ENCODE measurements at regions not wholly inside any gene's neighbourhood (a gene's known extent, or its start where the extent isn't known, plus 50 kb on each side); places are given as distances from the start of the nearest gene placed in this dataset.
"Not testable (repeated sequence)": the region's sequence is repeated elsewhere in the genome, so short reads cannot be mapped to it uniquely, and the experiment has no call there.

DNA sequence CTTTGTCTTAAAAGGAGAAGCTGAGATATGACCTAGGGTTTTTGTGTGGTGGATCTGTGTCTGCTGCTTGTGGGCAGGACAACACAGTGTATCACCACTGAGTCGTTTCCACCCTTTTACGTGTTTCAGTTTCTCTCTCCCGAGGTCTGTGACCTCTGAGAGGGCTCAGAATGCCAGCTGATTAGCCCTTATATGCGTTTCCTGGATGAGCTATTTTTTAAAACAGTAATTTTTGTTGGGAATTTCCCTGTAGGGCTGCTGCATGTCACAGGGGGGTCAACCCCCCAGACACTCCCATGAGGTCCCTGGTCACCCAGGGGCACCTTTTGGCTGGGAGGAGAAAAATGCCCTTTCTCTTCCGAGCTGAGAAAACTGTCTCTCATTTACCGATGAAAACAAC is 170.4 kb upstream of the CASK start:
- DNase-seq, result no peak

DNA sequence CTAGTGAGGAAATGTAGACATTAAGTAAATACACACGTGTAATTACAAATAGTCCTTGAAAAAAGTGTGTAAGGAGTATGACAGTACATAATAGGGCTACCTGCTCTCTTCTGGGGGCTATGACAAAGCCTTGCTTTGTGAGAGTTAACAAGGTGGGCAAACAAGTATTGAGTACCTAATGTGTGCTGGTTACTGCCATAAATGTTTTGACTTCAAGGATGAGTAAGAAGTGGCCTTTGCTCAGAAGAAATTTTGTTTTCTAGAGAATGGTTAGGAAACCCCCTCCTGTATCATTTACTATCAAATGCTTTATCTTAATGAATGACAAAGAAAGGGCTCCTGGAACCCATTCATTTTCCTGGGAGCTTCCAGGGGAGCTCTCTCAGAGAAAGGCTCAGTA is 167.0 kb upstream of the CASK start:
- no peak for DNase-seq

DNA sequence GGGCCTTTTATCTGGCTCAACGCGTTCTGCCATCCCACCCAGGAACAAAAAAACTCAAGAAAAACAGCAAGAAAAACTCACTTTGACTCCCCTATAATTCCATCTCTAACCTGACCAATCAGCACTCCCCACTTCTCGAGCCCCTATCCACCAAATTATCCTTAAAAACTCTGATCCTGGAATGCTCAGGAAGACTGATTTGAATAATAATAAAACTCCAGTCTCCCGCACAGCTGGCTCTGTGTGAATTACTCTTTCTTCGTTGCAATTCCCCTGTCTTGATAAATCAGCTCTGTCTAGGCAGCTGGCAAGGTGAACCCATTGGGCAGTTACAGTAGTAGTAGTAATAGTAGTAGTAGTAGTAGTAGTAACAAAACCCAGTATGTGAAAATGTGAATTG is 165.7 kb upstream of the CASK start:
- DNase-seq, result no peak

DNA sequence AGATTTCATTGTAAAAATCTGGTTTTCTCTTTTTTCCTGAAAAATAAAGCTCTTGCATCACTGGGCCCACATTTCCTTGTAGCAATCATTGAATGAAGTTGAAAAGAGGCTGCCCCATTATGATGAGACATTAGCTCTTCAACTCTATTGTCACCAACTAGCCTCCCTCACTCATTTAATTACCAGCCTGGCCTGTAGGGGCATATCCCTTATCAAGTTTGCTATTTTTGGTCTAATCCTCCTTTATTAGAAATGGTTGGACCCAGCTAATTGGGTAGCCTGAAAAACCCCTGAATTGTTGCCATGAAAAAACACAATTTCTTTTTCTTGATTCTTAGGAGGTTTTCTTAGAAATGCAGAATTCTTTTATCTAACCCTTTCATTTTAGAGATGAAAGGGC is 164.6 kb upstream of the CASK start:
- no peak for DNase-seq

DNA sequence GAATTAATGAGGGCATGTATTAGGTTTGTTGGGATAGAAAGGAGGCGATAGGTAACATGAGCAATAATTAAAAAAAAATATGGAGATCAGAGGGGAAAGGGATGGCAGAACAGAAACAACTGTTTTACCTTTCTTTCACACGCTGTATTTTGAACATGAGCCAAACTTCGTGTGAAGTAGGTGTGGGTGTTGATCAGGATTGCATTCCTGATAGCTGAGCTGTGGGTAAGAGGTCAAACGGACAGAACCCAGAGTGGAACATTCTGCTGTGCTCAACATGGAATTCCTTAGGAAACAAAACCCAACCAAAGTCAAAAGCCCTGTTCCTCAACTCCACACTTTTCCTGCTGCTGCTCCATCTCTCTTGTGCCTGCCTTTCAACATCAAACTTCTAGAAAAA is 162.5 kb upstream of the CASK start:
- no peak for DNase-seq

DNA sequence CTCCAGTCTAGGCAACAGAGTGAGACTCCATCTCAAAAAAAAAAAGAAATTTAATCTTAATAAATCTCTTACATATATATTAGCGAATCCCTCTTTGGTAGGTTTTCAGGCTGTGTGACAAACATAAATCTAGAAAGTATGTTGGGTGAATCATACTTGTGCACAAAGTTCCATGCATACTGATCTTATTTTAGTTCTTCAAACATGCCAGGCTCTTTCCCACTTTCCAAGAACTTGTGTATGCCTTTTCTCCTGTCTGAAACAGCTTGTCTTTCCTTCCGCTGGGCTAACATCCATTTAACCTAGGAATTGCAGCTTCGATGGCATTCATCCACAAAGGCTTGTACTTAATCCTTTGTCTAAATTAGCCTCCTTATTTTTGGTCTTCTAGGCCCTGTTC is 156.6 kb upstream of the CASK start:
- DNase-seq, result no peak

DNA sequence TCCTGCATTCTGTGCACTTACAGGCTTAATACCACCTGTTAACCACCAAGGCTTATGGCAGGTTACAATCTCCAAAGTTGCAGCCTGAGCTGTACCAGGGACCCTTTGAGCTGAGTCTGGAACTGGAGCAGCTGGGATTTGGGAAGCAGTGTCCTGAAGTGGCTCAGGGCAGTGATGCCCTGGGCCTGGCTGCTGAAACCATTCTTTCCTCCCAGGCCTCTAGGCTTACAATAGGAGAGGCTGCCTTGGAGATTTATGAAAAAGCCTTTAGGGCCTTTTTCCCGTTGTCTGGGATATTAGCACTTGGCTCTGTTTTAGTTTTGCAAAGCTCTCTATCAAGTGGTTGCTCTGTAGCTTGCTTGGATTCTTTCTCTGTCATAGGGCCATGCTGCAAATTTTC is 154.3 kb upstream of the CASK start:
- DNase-seq, result no peak

DNA sequence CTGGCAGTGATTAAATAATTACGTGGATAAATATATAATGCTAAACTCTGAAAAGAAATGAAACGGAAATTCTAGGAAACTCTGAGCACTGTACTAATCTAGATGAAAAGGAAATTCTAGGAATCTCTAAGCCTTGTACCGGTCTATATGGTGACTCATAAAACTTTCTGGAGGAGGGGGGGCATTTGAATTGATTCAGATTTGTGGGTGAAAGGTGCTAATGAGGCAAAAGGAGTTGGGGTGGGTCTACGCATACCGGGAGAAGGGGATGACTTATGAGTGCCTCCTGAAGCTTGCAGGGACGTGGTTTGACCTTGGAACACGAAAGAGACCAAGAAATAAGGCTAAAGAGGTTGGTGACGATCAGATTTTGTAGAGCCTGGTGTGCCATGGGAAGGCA is 151.7 kb upstream of the CASK start:
- no peak for DNase-seq

DNA sequence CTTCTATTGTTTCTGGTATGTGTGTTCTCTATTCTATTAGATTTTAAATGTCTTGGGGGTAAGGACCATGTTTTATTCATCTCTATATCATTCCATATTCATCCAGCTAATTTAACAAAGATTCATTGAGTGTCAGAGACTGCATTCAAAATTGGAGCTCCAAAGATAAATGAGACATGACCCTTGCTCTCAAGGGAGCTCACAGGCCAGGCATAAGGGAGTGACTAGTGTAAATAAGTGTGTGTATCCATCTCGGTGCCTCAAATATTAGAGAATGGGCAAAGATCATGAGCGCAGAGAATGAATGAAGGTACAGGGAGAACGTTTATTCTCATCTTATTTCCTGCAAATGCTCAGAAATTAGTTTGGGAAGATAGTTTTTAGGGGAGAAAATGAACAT is 150.1 kb upstream of the CASK start:
- DNase-seq, result no peak

DNA sequence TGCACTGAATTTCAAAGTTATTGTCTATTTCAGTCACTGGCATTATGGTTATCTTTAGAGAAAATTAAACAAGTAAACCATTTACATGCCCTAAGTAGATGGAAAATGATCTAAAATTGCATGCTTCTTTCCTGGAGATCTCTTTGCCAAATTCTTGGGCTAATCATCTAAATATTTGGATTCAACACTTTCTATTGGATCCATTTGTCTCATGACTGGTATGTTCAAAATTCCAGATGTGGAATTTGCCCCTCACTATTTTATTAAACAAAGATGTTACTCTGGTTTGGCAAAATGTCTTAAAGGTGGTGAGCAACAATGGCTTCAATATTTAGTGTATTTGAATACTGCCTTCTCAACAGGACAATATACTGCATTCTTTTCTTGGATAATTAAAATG is 147.5 kb upstream of the CASK start:
- no peak for DNase-seq

DNA sequence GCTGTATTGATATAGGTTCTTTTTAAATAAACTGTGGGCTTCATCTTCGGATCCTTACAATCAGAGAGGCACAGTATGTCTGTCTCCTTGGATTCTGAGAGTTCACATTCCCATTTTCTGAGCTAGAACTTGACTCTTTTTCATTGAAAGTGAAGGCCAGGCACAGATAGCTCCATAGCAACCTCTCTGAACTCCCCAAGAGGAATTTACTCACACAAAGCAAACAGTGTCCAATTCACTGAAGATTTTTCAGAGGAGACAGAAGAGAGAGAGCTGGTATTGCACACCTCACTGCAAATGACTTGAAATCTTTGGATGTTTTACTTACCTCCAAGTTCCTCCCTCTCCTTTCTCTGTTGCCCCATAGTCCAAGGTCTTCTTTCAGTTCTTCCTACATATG is 130.9 kb upstream of the CASK start:
- DNase-seq, result no peak

DNA sequence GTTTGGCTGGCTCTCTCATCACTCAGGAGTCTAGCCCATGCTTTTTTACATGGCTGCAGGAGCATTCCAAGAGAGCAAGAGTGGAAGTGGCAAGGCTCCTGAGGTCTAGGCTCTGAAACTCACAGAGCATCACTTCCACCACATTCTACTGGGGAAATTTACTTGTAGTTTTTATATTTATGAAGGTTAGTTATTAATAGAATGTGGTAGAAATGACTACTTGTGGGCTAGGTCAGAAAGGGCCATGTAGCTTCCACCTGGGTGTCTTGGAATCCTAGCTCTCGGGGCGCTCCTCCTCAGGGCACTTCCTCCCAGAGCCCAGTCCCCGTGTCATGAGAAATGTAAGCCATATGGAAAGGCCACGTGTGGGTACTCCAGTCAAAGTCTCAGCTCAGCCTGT is 127.0 kb upstream of the CASK start:
- DNase-seq, result no peak

DNA sequence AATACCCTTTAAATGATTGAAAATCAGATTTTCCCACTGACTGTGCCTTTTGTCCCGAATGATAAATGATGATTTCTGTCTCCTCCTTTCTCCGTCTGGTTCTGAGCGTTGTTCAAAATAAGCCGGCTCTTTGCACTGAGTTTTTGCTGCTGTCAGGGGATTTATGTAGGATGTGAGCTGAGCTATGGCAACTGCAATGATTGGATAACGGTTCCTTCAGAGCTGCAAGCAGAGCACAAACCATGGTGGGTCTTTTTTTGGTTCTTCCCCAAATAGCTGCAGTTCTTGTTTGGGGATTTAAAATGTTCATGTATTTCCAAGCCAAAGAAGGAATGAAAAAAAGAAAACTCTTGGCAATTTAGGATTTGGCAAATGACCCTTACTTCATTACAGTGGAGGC is 124.5 kb upstream of the CASK start:
- DNase-seq, result no peak

DNA sequence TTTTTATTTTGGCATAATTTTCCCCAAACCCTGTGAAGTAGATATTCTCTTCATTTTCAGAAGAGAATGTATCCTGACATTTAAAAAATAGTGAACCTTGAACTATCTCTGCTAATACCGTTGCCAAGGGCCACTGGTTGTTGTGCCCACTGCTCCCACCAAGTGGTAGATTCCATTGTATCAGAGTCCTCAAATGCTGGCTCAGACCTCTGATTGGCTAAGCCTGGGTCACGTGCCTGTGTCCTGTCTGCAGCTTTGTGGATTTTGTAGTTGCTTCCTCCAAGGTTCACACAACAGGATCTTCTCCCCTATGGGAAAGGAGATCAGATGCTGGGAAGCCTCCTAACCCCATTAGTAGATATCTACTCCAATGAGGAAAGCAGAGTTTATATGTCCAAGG is 104.8 kb upstream of the CASK start:
- no peak for DNase-seq

DNA sequence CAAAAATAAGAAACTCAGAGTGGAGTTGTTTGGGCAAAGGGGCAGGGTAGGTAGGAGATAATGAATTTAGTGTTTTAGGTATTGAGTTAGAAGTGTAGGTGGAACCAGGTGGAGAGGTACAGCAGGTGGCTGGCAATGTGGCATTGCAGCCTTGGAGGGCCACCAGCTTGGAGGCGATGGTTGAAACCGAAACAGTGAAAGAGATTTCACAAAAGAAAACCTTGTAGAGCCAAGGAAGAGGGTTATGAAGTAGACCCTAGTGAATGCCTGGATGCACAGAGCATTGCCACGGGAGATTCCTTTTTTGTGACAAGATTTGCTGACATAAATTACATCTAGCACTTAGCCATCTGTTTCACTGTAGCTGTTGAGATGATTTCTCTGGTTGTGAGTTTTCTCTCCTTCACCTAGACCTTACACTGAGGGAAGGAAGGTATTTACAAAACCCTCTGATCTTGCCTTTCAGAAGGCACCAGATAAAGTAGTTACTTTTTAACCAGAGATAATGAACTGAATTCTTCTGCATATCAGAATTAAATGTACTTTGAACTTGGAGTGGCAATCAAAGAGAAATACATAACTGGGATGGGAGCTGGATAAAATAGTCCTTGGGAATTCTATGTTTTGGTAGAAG is 104.1 kb upstream of the CASK start:
- no peak for DNase-seq

DNA sequence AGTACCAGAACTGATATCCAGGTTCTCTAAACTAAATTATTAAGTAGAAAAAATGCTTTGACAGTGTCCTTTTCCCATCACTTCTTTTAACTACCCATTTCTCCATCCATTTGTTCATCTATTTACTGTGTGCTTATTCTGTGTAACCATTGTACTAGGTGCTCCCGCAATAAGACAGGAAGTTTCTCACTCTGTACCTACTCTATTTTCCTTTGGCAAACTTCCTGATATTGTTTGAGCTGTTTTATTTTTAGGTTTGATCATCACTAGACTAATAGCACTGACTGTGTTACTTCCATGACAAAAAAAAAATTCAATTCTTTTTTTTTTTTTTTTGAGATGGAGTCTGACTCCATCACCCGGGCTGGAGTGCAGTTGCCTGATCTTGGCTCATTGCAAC is 102.5 kb upstream of the CASK start:
- DNase-seq, result no peak

DNA sequence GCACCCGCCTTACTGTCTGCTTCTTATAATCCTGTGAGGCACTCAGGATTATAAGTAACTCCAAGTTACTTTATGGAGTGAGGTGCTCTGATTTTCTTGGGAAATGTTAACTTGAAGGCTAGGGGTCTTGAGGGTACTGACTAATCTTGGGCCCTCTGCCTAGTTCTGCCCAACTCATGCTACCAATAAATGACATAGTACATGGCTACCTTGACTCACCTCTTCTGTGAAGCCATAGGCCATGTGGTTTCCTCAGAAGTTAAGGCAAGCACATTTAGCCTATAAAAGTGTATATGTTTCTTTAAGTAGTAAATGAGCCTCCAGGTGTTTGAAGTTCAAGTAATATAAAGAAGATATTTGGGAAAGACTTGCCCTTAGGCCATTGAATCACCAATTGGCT is 99.8 kb upstream of the CASK start:
- no peak for DNase-seq

DNA sequence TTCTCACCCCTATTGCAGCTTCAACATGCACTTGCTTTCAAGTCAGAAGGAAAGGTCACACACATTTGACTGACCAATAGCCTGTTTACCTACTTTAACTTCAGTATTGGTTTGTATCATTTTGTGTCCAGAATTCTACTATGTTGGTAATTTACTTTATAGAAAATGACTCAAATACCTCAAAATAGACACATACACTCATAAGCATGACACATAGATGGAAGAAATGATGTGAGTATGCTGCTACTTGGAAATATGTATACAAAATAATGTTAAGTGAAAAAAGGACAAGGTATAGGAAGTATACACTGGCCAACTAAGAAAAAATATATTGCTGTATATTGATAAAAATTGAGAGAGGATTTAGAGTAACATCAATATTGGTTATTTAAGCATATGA is 98.8 kb upstream of the CASK start:
- DNase-seq, result no peak

DNA sequence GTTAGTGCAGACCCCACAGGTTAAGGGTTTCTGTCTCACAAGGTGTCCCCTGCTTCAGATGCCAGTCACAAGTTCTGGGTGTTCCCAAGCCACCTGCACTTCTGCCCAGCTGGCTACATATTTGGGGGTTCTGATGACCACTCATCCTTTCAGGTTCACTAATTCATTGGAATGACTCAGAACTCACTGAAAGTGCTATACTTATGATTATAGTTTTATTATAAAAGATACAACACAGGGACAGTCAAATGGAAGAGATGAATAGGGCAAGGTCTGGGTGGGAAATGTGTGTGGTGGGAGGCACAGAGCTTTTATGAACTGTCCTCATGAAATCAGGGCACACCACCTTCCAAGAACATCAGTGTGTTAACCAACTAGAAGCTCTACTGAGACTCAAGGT is 97.7 kb upstream of the CASK start:
- no peak for DNase-seq

DNA sequence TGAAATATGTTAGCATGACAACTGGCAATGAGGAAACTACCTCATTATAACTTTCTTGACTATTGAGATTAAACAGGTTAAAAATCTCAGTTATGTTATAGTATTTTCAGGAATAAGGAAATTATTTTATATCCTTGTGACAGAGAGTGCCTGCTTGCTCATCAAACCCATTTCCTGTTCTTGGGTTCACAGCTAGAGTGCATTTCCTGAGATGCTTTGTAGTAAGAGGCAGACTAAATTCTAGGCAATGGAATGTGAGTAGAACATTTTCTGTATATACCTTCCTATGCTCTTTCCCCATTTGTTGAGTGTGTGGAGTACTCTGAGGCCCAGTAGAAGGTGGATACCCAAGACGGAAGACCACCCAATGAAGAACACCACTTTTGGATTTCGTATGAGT is 96.9 kb upstream of the CASK start:
- DNase-seq, result no peak

DNA sequence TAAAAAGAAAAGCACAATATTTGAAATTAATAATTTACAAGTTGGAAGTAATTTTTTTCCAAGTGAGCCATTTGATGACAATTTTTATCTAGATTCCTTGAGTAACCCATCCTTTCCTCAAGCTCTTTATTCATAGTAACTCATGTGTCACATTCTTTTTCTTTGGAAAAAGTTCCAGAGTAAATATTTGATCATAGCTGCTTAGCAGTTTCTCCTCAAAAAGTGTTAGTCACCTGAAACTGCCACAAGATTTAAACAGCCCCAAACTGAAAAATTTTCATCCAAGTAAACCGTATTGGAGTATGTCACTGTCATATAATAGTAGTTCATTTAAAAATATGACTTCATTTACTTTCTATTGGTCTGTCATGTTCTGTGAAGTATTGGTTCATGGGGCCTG is 94.6 kb upstream of the CASK start:
- no peak for DNase-seq

DNA sequence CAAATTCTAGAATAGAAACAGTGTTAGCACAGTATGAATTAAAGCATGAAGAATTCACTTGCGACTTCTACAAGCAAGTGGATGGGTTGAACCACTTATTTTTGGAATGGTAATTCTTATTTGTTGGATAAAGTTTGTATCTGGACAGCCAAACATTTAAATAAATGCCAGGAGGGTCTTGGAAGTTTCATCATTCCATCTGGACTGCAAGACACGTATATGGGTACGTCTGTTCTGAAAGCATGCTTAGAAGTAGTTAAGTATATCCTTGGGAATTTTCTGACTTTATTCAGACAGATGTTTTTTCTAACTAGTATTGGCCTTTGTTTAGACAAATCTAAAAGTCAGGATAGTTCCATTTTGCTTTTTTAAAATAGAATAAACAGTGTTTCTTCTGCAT is 77.5 kb upstream of the CASK start:
- no peak for DNase-seq

DNA sequence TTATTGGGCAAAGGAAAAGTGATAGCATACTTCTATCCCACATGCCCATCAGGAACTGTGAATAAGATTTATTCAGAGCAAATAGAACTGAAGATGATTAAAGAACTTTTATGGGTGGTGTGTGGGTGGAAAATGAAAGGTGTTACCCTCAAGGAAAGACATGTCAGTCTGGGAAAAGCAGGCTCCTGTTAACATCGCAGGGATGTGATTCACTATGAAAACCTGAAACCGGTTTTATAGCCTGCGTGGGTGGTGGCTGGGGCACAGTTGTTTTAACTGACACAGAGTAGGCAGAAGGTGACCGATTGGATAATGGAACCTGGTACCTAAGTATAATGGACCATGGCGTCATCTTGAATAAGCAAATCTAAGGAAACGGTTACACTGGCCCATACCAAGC is 61.3 kb upstream of the CASK start:
- no peak for DNase-seq

DNA sequence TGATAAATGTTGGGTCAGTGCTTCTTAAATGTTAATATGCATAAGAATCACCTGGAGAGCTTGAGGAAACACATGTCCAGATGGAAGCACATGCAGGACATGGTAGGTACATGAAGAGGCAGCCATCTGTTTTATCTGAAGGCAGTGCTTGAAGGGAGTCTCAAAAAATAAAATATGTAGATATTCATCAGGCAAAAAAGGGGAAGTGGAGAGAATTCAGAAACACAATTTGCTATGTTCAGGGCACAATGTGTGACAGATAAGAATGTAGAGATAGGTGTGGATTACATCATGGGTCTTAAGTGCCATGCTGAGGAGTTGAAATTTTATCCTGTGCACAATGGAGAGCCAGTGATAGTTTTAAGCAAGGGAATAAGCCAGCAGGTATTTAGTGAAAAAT is 59.6 kb upstream of the CASK start:
- no peak for DNase-seq

DNA sequence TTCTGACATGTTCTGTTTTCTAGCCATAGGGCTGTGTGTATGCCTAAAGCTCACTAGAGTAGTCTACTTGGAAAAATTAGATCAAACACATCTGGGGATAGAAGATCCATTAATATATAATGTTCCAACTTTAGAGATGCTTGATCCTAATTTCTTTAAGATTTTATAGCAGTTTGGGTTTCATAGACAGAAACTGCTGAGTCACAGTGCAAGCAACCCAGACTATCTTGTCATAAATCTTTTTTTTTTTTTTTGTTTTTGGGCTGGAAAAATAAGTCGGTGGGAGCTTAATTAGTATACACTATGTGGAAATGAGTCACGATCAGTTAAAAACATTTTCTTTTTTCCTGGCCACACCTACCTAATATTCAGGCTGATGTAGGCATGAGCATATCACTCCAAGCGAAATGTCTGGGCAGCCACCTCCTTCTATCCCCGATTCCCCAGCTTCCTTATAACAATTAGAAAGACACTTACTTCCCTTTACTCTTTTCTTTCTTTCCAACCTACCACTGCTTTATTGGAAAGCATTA is 58.2 kb upstream of the CASK start:
- no peak for DNase-seq

DNA sequence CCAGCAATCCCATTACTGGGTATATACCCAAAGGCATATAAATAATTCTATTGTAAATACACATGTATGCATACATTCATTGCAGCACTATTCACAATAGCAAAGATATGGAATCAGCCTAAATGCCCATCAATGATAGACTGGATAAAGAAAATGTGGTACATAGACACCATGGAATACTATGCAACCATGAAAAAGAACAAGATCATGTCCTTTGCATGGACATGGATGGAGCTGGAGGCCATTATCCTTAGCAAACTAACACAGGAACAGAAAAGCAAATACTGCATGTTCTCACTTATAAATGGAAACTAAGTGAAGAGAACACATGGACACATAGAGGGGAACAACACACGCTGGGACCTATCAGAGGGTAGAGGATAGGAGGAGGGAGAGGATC is 51.3 kb upstream of the CASK start:
- not testable (repeated sequence) for DNase-seq
